Breast epithelium (tissue), 4 donors: ENCODE measurements at regions not wholly inside any gene's neighbourhood (a gene's known extent, or its start where the extent isn't known, plus 50 kb on each side); places are given as distances from the start of the nearest gene placed in this dataset.

ENCODE experiments used
- DNase-seq, 2 donors: peaks; one replicate each; pipeline ENCODE4 v3.0.0-alpha.2; 2019; ENCODE audit warnings: low spot score in 2 of 2
- H3K27ac ChIP-seq, 2 donors: fragments of 200-600 bp; sonication (generic) in 1 of 2; one replicate each; pipeline ENCODE4 v1.5.1; 2016 to 2019; ENCODE audit warnings: mild to moderate bottlenecking in 1 of 2
- H3K27me3 ChIP-seq, 2 donors: fragments of 200-600 bp; sonication (generic) in 1 of 2; one replicate each; pipeline versions ENCODE4 v1.5.1 to v1.6.0; 2017 to 2019; ENCODE audit warnings: control low read depth in 1 of 2, mild to moderate bottlenecking in 1 of 2
- H3K36me3 ChIP-seq: fragments of 200-600 bp; one replicate; pipeline ENCODE4 v1.5.1; 2019
- H3K4me1 ChIP-seq, 2 donors: fragments of 200-600 bp; sonication (generic); one replicate each; pipeline ENCODE4 v1.5.1; 2016 to 2019; ENCODE audit warnings: control low read depth in 1 of 2
- H3K4me3 ChIP-seq, 3 donors: fragments of 200-600 bp; sonication (generic); 1 replicate in 2 of 3; 2 replicates in 1 of 3; pipeline ENCODE4 v1.5.1; 2016 to 2019; ENCODE audit warnings: mild to moderate bottlenecking in 3 of 3, moderate library complexity in 2 of 3
- H3K9me3 ChIP-seq, 2 donors: fragments of 200-600 bp; sonication (generic) in 1 of 2; one replicate each; pipeline ENCODE4 v1.5.1; 2016 to 2019; ENCODE audit warnings: control low read depth in 1 of 2
- CTCF ChIP-seq, 3 donors: fragments of 450-650 bp; IDR thresholded peaks; one replicate each; pipeline ENCODE4 v1.5.1; 2016 to 2017; ENCODE audit warnings: antibody characterized with exemption in 3 of 3, mild to moderate bottlenecking in 3 of 3, moderate library complexity in 3 of 3
- POLR2A ChIP-seq: fragments of 450-650 bp; IDR thresholded peaks from one replicate; pipeline ENCODE4 v1.6.1; 2016; ENCODE audit warnings: antibody characterized with exemption, mild to moderate bottlenecking, moderate library complexity
- POLR2AphosphoS5 ChIP-seq, 3 donors: sonication (generic); formaldehyde crosslinking; IDR thresholded peaks; one replicate each; pipeline ENCODE4 v1.6.1; 2017; ENCODE audit warnings: antibody characterized with exemption in 3 of 3
- intact Hi-C: fragments of 100-400 bp; cut with DNase I; formaldehyde crosslinking; loops from one replicate; pipeline ENCODE4 v1.15.1; 2023; ENCODE audit warnings: low total_unique reads

- Histone ChIP-seq H3K4me1 (no peaks in the 10 kb centered on the region), H3K27ac (no peak overlapping the region), H3K4me3 (no peak overlapping the region), H3K27me3 (no peaks in the 10 kb centered on the region), H3K36me3 (no peaks in the 10 kb centered on the region), H3K9me3 (no peaks in the 10 kb centered on the region)
- no peak for TF ChIP-seq POLR2AphosphoS5 (IDR thresholded peaks at IDR 0.05)
- no peak for TF ChIP-seq POLR2A
- no peak for TF ChIP-seq CTCF (IDR thresholded peaks at IDR 0.05)
- intact Hi-C loops, result loop anchor here (5.0 kb wide), 1 partner anchor 144 kb away; no protein-coding TSS in a partner anchor
- no peak for DNase-seq
These were observed 112.0 kb upstream of the PABPC4L start for GRCh38 chr4:134313591-134313990.

GRCh38 chr4:134309715-134310114 is 108.1 kb upstream of the PABPC4L start:
- intact Hi-C loops, result loop anchor here (5.0 kb wide), 1 partner anchor 148 kb away; no protein-coding TSS in a partner anchor
- no peak for TF ChIP-seq POLR2AphosphoS5 (IDR thresholded peaks at IDR 0.05)
- no peak for TF ChIP-seq CTCF (IDR thresholded peaks at IDR 0.05)
- TF ChIP-seq POLR2A, result no peak
- Histone ChIP-seq H3K4me1 (no peaks in the 10 kb centered on the region), H3K4me3 (no peak overlapping the region), H3K36me3 (no peaks in the 10 kb centered on the region), H3K27me3 (no peaks in the 10 kb centered on the region), H3K27ac (no peak overlapping the region), H3K9me3 (no peaks in the 10 kb centered on the region)
- DNase-seq, result no peak

- Histone ChIP-seq H3K9me3 (no peaks in the 10 kb centered on the region), H3K36me3 (no peaks in the 10 kb centered on the region), H3K27ac (no peak overlapping the region), H3K27me3 (no peaks in the 10 kb centered on the region), H3K4me1 (no peaks in the 10 kb centered on the region), H3K4me3 (no peak overlapping the region)
- DNase-seq, result no peak
- intact Hi-C loops, result no loop called here
- TF ChIP-seq POLR2A (no peak), CTCF (IDR thresholded peaks at IDR 0.05) (no peak), POLR2AphosphoS5 (IDR thresholded peaks at IDR 0.05) (no peak)
These were observed 107.3 kb upstream of the PABPC4L start for GRCh38 chr4:134308910-134309309.

GRCh38 chr4:134298313-134298712 is 96.7 kb upstream of the PABPC4L start:
- intact Hi-C loops, result no loop called here
- Histone ChIP-seq H3K27ac (no peak overlapping the region), H3K4me1 (no peaks in the 10 kb centered on the region), H3K9me3 (peaks cover 3 to 14% of the 10 kb centered on the region in 2 donors), H3K36me3 (no peaks in the 10 kb centered on the region), H3K27me3 (no peaks in the 10 kb centered on the region), H3K4me3 (no peak overlapping the region)
- TF ChIP-seq POLR2AphosphoS5 (IDR thresholded peaks at IDR 0.05) (no peak), POLR2A (no peak), CTCF (IDR thresholded peaks at IDR 0.05) (no peak)
- DNase-seq, result no peak

- no peak for DNase-seq
- intact Hi-C loops, result no loop called here
- no peaks in the 10 kb centered on the region for H3K36me3 ChIP-seq
- H3K4me1 ChIP-seq, result no peaks in the 10 kb centered on the region
- TF ChIP-seq CTCF (IDR thresholded peaks at IDR 0.05), result no peak
- peaks cover 3 to 14% of the 10 kb centered on the region in 2 donors for H3K9me3 ChIP-seq
- H3K4me3 ChIP-seq, result no peak overlapping the region
- no peaks in the 10 kb centered on the region for H3K27me3 ChIP-seq
- H3K27ac ChIP-seq, result no peak overlapping the region
These were observed 96.2 kb upstream of the PABPC4L start for GRCh38 chr4:134297765-134298164.
